ENCODE measurements at regions not wholly inside any gene's neighbourhood (a gene's known extent, or its start where the extent isn't known, plus 50 kb on each side); places are given as distances from the start of the nearest gene placed in this dataset.

DNA sequence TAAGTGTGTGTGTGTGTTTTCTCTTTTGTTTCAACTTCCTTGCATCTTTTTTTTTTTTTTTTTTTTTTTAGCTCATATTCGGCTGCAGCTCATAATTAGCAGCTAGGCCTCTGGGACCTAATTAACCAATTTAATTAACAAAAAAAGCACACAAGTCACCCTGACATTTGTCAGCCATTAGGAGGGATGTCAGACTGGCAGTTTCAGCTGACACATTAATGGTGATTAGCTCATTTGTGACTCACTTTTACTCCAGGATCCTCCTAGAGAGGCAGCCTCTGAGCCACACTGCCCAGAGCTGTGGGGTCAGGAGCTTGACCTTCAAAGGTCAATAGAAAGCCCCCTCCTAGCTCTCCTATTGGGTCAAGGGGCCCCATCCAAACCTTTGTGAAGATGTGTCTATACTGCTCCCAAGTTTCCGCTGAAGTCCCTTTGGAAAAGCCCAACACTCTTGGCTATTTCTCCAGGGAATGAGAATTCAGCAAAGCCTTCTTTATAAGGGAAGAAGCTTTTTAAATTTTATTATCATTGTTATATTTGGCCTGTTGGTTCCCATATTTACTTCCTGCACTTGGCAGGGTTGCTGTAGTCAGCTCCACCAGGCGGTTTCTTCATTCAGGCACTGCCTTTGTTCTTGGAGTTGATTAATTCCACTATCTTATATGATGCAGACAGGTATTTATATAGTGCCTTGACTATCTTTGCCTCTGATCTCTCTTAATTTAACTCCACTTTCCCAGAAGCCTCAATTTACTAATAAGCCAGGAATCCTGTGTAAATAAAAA lies 109.5 kb upstream of the HABP2 start:
- no peak for DNase-seq (ENCODE audit: low read depth)

GRCh38 chr10:113444766-113445365 lies 108.0 kb upstream of the HABP2 start:
- no peak for DNase-seq (ENCODE audit: low read depth)

DNA sequence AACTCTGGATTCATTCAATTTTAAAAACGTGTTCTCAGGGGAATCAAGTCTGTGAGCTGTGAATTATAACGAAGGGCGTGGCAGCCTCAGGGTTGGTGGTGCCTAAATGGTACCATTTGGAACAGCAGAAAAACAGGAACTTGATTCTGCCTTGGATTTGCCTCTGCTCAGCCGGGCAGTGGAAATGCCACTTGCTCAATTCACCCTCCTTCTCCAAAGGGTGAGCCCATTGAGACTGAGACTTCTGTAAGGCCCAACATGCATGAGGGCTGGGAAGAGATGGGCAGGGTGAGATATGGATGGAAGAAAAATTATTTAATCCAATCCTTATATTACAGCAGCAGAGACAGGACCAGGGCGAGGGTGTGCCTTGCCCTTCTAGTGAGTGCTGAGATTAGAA lies 107.1 kb upstream of the HABP2 start:
- no peak for DNase-seq (ENCODE audit: low read depth)

- DNase-seq (ENCODE audit: low read depth), result no peak
These were observed 106.1 kb upstream of the HABP2 start for GRCh38 chr10:113446739-113447138.

GRCh38 chr10:113447278-113447677 lies 105.6 kb upstream of the HABP2 start:
- DNase-seq (ENCODE audit: low read depth), result no peak

DNA sequence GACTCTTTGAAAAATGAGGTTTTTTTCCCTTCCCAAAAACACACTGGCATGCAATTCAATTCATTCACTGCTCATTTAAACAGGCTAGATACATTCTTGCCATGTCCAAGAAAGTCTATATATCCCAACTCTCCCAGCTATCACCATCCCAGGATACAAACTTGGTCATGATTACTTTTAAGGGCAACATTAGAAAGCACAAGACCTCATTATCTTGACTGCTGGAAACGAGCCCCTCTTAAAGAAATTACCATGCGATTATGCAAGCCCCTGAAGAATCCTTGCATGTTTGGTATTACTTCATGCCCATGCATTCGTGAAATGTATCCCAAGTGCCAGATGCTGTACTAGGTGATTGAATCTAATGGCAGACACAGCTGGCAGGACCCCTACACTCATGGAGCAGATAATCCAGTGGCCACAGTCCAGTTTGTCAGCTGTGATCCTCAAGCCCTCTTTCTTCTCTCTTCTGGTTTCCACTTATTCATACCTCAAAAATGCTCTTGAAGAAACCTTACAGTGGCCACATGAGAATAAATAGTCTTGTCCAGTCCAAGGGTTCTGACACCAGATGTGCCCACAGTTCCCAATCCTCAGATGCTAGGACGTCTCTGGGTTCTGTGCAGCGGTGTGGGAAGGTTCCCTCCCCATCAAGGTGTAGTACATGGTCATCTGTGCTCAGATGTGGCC lies 103.7 kb upstream of the HABP2 start:
- DNase-seq (ENCODE audit: low read depth), result no peak

GRCh38 chr10:113450046-113450804 lies 102.6 kb upstream of the HABP2 start:
- DNase-seq (ENCODE audit: low read depth), result no peak

GRCh38 chr10:113450906-113451305 lies 101.9 kb upstream of the HABP2 start:
- no peak for DNase-seq (ENCODE audit: low read depth)

- DNase-seq (ENCODE audit: low read depth), result no peak
These were observed 100.6 kb upstream of the HABP2 start for GRCh38 chr10:113452146-113452845.

DNA sequence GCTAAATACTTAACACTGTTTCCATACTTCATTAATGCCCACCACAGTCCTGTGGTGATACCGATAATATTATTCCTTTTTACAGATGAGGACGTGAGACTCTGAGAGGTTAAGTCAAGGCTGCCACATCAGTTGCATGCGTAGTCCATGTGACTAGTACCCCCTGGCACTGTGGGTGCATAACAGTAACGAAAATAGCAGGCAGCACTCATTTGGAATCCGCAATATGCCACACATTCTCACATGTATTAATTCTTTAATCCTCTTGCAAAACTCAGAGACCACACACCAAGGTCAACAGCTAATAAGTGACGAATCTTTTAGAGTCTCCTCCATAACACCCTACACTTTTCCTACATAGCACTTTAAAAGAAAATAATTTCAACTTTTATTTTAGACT lies 99.5 kb upstream of the HABP2 start:
- DNase-seq (ENCODE audit: low read depth), result no peak

DNA sequence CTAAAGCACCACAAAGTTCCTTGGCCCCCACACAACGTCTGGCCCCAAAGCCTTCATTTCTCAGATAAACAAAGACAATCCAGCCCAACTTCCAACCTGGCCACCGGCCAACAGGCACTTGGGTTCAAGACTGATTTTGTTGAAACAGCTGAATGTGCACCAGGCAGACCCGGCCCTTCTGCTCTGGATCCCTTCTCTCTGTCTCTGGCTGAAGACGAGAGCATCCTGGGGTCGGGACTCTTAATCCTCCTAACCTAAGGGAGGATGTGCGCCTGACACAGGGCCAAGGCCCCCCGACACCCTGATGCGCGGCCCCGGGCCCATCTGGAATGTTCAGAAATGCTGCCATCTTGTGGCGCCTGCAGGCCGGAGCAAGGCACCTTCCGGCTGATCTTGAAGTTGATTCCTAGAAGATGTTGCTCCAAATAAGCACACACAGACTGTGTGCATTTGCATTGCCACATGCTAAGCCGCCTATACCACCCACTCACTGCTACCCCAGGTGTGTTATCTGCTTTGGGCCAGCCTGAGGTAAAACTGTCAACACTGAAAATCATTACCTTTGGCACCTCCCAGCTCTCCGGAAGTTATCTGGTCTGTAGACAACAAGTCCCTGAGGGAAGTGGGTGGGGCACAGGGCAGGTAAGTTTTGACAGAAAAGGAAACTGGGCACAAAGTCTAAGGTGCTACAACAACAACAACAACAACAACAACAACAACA lies 98.4 kb upstream of the HABP2 start:
- no peak for DNase-seq (ENCODE audit: low read depth)

DNA sequence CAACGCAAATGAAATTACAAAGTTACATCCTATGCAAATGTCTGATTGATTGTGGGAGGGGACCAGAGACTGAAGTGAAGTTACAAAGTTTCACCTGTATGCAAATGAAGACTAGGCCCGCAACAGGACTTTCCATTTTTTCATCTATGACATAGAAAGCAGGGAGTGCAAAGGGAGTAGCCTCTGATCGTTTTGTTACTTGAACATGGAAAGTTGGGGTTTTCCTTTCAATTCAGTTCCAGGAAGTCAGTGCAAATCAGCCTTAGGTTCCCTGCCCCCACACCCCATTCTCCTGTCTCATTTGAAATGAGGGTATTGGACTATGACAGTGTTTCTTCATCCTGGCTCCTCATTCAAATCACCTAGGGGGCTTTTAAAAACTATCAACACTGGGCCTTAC lies 96.9 kb upstream of the HABP2 start:
- no peak for DNase-seq (ENCODE audit: low read depth)

- DNase-seq (ENCODE audit: low read depth), result no peak
These were observed 96.1 kb upstream of the HABP2 start for GRCh38 chr10:113456741-113457140.

- DNase-seq (ENCODE audit: low read depth), result no peak
These were observed 95.4 kb upstream of the HABP2 start for GRCh38 chr10:113457408-113457807.

- no peak for DNase-seq (ENCODE audit: low read depth)
These were observed 94.4 kb upstream of the HABP2 start for GRCh38 chr10:113458451-113458850.

- DNase-seq (ENCODE audit: low read depth), result no peak
These were observed 93.9 kb upstream of the HABP2 start for GRCh38 chr10:113458944-113459343.

DNA sequence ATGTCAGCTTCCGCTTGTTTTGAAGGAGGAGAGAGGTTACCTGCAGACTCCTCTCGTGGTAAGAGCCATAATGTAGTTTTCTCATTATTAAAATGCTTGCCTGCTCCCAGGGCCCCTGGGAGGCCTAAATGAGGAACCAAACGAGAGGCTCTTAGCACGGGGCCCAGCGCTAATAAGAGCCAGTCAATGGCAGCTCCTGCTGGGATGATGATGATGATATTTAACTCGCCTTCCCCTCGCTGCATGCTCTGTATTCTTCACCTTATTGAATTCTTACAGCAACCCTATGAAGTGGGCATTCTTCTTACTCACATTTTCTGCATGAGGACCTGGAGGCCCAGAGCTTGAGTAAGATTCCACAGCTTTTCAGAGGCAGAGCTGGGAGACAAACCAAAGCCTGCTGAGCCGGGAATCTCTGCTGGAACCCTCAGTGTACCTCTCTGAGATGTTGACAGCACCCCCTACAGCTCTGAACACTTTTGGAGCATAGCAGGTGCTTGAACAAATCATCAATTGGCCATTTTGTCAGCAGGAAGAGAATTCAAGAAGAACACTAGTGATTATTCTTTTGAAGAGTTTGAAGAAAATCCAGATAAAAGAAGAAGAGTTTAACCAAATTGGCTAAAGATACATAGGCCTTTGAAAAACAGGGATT lies 93.1 kb upstream of the HABP2 start:
- no peak for DNase-seq (ENCODE audit: low read depth)

GRCh38 chr10:113463083-113463482 lies 89.8 kb upstream of the HABP2 start:
- DNase-seq (ENCODE audit: low read depth), result no peak

DNA sequence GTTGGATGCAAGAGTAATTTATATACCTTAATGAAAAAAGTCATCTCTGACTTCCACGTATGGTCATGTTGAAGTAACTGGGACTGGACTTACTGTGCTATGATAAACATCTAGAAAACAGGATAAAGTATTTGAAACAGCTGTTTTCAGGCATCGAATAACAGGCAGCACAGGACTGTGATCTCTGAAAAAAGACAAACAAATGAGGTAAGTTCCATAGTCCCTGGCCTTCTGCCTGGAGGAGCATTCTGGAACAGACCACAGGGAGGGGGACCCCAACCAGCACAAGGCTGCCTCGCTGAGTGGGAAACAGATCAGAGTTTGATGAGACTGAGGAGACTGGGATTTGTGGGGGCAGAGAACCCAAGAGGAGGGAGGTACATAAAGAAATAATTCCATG lies 89.1 kb upstream of the HABP2 start:
- no peak for DNase-seq (ENCODE audit: low read depth)

GRCh38 chr10:113469796-113470195 lies 83.1 kb upstream of the HABP2 start:
- no peak for DNase-seq (ENCODE audit: low read depth)

All from stimulated activated CD8-positive, alpha-beta memory T cell treated with anti-CD3 and anti-CD28 coated beads, Interleukin-4, amount 100 ng/mL, for 24 hours (primary cell).